Parathyroid adenoma (tissue), 2 donors: ENCODE measurements at regions not wholly inside any gene's neighbourhood (a gene's known extent, or its start where the extent isn't known, plus 50 kb on each side); places are given as distances from the start of the nearest gene placed in this dataset.

ENCODE experiments used
- H2AFZ ChIP-seq: fragments of 300-600 bp; sonication (generic); one replicate; pipeline ENCODE4 v1.7.0; 2017; ENCODE audit warnings: antibody characterized with exemption, mild to moderate bottlenecking
- H3K27ac ChIP-seq: fragments of 300-600 bp; sonication (generic); one replicate; pipeline ENCODE4 v1.7.0; 2017
- H3K27me3 ChIP-seq: fragments of 300-600 bp; sonication (generic); one replicate; pipeline ENCODE4 v1.7.0; 2017; ENCODE audit warnings: low read length; ENCODE audit not compliant: control insufficient read depth, insufficient read depth
- H3K36me3 ChIP-seq: fragments of 300-600 bp; sonication (generic); one replicate; pipeline ENCODE4 v1.7.0; 2017; ENCODE audit warnings: low read length; ENCODE audit not compliant: control insufficient read depth, insufficient read depth
- H3K4me1 ChIP-seq: fragments of 300-600 bp; sonication (generic); one replicate; pipeline ENCODE4 v1.7.0; 2017; ENCODE audit warnings: control low read depth
- H3K4me2 ChIP-seq: fragments of 300-600 bp; sonication (generic); one replicate; pipeline ENCODE4 v1.7.0; 2017; ENCODE audit warnings: low read length
- H3K4me3 ChIP-seq: fragments of 300-600 bp; sonication (generic); one replicate; pipeline ENCODE4 v1.7.0; 2017; ENCODE audit warnings: low read depth, low read length
- H3K79me2 ChIP-seq: fragments of 300-600 bp; sonication (generic); one replicate; pipeline ENCODE4 v1.7.0; 2017; ENCODE audit warnings: control low read depth
- H3K9ac ChIP-seq: fragments of 300-600 bp; sonication (generic); one replicate; pipeline ENCODE4 v1.7.0; 2017; ENCODE audit warnings: mild to moderate bottlenecking
- H3K9me3 ChIP-seq: fragments of 300-600 bp; sonication (generic); one replicate; pipeline ENCODE4 v1.7.0; 2017; ENCODE audit warnings: low read length; ENCODE audit not compliant: control insufficient read depth
- TF ChIP-seq, protein P1 (sequence below): fragments of 300-600 bp; sonication (generic); IDR thresholded peaks from one replicate; pipeline ENCODE4 v1.7.0; 2017; ENCODE audit warnings: antibody characterized with exemption, mild to moderate bottlenecking
- donor health status: primary hyperparathyroidism.

DNA sequence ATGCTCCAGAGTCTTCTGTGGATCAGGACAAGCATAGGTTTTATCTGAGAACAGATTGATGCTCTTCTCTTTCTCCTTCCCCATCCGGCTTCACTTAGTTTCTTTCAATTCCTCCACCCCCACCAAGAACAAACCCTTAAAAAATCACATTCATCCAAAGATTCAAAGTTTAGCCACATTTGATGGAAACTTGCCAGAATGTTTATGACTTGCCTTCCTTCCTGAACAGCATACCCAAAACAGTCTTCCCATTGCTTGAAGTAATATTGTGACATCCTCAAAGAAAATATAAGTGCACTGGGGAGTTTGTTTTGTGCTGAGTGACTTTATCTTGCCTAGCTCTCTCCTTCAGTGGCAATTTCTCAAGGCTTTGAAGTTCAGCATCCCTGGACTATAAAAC lies 83.0 kb downstream of the MAGEB17 start:
- Histone ChIP-seq H3K4me3 (no peak overlapping the region), H3K4me1 (no peaks in the 10 kb centered on the region), H2AFZ (no peak overlapping the region), H3K27ac (no peak overlapping the region), H3K36me3 (no peaks in the 10 kb centered on the region), H3K4me2 (no peak overlapping the region), H3K9ac (no peak overlapping the region), H3K27me3 (no peaks in the 10 kb centered on the region), H3K9me3 (no peaks in the 10 kb centered on the region), H3K79me2 (no peaks in the 10 kb centered on the region)
- TF ChIP-seq, protein P1, sequence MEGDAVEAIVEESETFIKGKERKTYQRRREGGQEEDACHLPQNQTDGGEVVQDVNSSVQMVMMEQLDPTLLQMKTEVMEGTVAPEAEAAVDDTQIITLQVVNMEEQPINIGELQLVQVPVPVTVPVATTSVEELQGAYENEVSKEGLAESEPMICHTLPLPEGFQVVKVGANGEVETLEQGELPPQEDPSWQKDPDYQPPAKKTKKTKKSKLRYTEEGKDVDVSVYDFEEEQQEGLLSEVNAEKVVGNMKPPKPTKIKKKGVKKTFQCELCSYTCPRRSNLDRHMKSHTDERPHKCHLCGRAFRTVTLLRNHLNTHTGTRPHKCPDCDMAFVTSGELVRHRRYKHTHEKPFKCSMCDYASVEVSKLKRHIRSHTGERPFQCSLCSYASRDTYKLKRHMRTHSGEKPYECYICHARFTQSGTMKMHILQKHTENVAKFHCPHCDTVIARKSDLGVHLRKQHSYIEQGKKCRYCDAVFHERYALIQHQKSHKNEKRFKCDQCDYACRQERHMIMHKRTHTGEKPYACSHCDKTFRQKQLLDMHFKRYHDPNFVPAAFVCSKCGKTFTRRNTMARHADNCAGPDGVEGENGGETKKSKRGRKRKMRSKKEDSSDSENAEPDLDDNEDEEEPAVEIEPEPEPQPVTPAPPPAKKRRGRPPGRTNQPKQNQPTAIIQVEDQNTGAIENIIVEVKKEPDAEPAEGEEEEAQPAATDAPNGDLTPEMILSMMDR = no peak

DNA sequence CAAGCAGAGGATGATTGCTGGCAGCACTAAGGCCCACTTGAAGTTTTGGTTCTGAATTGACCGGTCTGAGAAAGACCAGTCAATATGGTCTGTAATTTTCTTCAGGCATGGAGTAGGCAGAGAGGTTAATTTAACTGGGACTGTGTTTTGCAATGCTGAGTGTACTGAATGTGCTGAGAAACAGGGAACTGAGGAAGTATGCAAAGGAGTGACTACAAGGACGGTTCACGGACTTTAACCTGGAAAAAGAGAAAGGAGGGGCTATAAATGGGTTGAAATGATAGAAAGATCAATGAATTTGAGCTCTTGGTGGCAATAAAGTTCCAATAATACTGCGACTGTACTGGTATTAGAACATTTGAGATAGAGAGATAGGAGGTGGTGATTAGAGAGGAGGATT lies 84.5 kb downstream of the MAGEB17 start:
- H3K4me2 ChIP-seq = no peak overlapping the region
- no peaks in the 10 kb centered on the region for H3K79me2 ChIP-seq
- H3K4me3 ChIP-seq = no peak overlapping the region
- H3K27ac ChIP-seq = no peak overlapping the region
- H3K9ac ChIP-seq = no peak overlapping the region
- TF ChIP-seq, protein P1 = no peak
- H2AFZ ChIP-seq = no peak overlapping the region
- no peaks in the 10 kb centered on the region for H3K27me3 ChIP-seq
- no peaks in the 10 kb centered on the region for H3K9me3 ChIP-seq
- H3K4me1 ChIP-seq = no peaks in the 10 kb centered on the region
- H3K36me3 ChIP-seq = no peaks in the 10 kb centered on the region

DNA sequence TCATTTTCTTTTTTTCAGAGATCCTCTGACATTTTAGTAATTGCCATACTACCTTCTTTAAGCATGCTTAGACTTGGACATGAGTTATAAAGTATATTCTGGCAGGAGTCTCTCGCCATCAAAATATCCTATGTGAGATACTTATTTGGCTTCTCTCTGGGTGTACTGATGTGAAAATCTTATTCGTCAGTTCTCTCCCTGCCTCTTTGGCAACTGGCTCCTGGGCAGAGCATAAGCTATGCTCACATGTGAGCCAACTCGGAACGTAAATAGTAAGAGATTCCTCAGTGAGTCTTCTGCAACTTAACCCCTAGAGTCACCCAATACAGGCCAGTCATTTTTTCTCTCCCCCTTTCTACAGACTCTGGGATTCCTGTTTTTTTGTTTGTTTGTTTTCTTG lies 91.6 kb downstream of the MAGEB17 start:
- no peak overlapping the region for H3K4me3 ChIP-seq
- no peaks in the 10 kb centered on the region for H3K79me2 ChIP-seq
- H3K4me2 ChIP-seq = no peak overlapping the region
- no peaks in the 10 kb centered on the region for H3K9me3 ChIP-seq
- no peak overlapping the region for H3K9ac ChIP-seq
- TF ChIP-seq, protein P1 = no peak
- H3K4me1 ChIP-seq = no peaks in the 10 kb centered on the region
- H3K36me3 ChIP-seq = no peaks in the 10 kb centered on the region
- no peak overlapping the region for H2AFZ ChIP-seq
- H3K27me3 ChIP-seq = no peaks in the 10 kb centered on the region
- no peak overlapping the region for H3K27ac ChIP-seq

DNA sequence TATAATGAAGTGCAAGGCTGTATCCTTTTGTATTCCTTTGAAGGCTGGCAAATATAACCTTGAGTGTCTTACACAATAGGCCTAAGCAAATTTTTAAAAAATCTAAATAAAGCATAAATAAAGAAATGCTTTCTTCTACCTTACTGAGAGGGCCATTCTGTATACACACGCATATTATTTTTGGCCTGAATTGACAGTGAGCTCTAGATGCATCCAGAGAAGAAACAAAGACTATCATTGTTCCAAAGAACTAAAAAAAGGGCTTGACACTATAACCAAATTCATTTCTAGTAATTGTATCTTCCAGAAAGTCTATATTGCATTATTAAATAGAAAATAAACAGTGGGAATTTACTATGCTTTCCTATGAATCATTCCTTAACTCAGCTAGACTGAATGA lies 100.2 kb downstream of the MAGEB17 start:
- TF ChIP-seq, protein P1 = no peak
- Histone ChIP-seq H3K27me3 (no peaks in the 10 kb centered on the region), H3K9me3 (no peaks in the 10 kb centered on the region), H3K27ac (no peak overlapping the region), H3K4me3 (no peak overlapping the region), H3K36me3 (no peaks in the 10 kb centered on the region), H3K4me1 (no peaks in the 10 kb centered on the region), H2AFZ (no peak overlapping the region), H3K79me2 (no peaks in the 10 kb centered on the region), H3K9ac (no peak overlapping the region), H3K4me2 (no peak overlapping the region)

DNA sequence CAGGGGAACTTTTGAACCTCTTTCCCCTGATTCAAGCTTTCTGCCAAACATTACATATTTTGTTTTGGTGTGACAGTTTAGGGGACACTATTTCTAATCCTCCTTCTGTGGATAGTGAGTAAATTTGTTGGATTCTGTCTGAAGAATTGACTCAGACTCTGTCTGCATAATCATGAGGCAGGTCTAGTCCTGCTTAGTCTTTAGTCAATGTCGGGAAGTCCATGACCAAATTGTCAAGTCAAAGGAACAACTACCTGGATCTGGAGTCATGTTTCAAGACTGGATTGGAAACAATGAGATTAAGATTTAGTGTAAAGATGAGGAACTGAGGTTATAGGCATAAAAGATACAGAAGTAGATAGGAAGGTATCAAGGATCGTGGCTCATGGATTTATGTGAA lies 100.9 kb downstream of the MAGEB17 start:
- Histone ChIP-seq H3K79me2 (no peaks in the 10 kb centered on the region), H3K4me3 (no peak overlapping the region), H3K9ac (no peak overlapping the region), H3K27ac (no peak overlapping the region), H3K4me2 (no peak overlapping the region), H3K27me3 (no peaks in the 10 kb centered on the region), H3K9me3 (no peaks in the 10 kb centered on the region), H2AFZ (no peak overlapping the region), H3K4me1 (no peaks in the 10 kb centered on the region), H3K36me3 (no peaks in the 10 kb centered on the region)
- TF ChIP-seq, protein P1 = no peak
